ENCODE measurements at regions not wholly inside any gene's neighbourhood (a gene's known extent, or its start where the extent isn't known, plus 50 kb on each side); places are given as distances from the start of the nearest gene placed in this dataset.
"Not testable (repeated sequence)": the region's sequence is repeated elsewhere in the genome, so short reads cannot be mapped to it uniquely, and the experiment has no call there.

DNA sequence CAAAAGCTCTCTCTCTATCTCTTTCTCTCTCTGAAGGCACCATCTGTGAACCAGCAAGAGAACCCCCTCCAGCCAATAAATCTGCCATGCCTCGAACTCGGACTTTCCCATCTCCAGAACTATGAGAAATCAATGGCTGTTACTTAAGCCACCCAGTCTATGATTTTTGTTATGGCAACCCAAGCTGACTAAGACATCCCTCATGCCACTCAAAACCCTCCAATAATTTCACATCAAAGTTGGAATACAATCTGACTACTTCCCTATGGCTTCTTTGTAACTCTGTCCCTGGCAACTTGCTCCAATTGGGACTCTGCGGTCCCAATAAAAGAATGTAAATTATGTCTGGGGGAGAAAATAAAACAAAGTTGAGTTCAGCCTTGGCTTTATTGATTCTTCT is 265.7 kb downstream of the SHOX start:
- DNase-seq: no peak
- ATAC-seq: no peak
- H3K4me3 ChIP-seq: no peak overlapping the region
- no peaks in the 10 kb centered on the region for H3K36me3 ChIP-seq (replicated peaks in 1 of 2; ENCODE audit: insufficient read depth in 1 of 2, low read depth in 2 of 2)
- 47 to 50% methylated on average over 3 of the region's 3 CpGs for WGBS, 2 donors
- no peaks in the 10 kb centered on the region for H3K4me1 ChIP-seq
- no peaks in the 10 kb centered on the region for H3K27me3 ChIP-seq
- TF ChIP-seq CTCF (IDR thresholded peaks at IDR 0.05) (no peak), POLR2A (IDR thresholded peaks at IDR 0.05) (no peak)
- intact Hi-C loops (cut with DNase I): no loop called here
- peaks cover 0 to 5% (median 0%) of the 10 kb centered on the region in 3 donors for H3K9me3 ChIP-seq
- H3K27ac ChIP-seq: no peak overlapping the region

GRCh38 chrX:889966-890651 is 259.5 kb downstream of the SHOX start:
- H3K4me3 ChIP-seq: no peak overlapping the region
- ATAC-seq (no peak), DNase-seq (no peak)
- no peak for TF ChIP-seq CTCF (IDR thresholded peaks at IDR 0.05)
- no peak for TF ChIP-seq POLR2A (IDR thresholded peaks at IDR 0.05)
- H3K4me1 ChIP-seq: no peaks in the 10 kb centered on the region
- 53 to 68% methylated on average over 5 of the region's 5 CpGs for WGBS, 2 donors
- no peaks in the 10 kb centered on the region for H3K36me3 ChIP-seq (replicated peaks in 1 of 2; ENCODE audit: insufficient read depth in 1 of 2, low read depth in 2 of 2)
- intact Hi-C loops (cut with DNase I): no loop called here
- H3K9me3 ChIP-seq: peaks cover 0 to 5% (median 0%) of the 10 kb centered on the region in 3 donors
- no peak overlapping the region for H3K27ac ChIP-seq
- H3K27me3 ChIP-seq: no peaks in the 10 kb centered on the region

- H3K27me3 ChIP-seq; H3K9me3 ChIP-seq; DNase-seq; H3K27ac ChIP-seq; H3K36me3 ChIP-seq (replicated peaks in 1 of 2; ENCODE audit: insufficient read depth in 1 of 2, low read depth in 2 of 2); ATAC-seq; intact Hi-C loops (cut with DNase I); H3K4me1 ChIP-seq; H3K4me3 ChIP-seq: not testable (repeated sequence)
- WGBS, 2 donors: 81 to 83% methylated on average over 13 of the region's 13 CpGs
Observed at GRCh38 chrX:887724-888123, 257.1 kb downstream of the SHOX start.

- no peaks in the 10 kb centered on the region for H3K4me1 ChIP-seq
Observed at GRCh38 chrX:883588-883987, 253.0 kb downstream of the SHOX start.

GRCh38 chrX:879756-880698 is 249.4 kb downstream of the SHOX start:
- not testable (repeated sequence) for H3K9me3 ChIP-seq; H3K4me1 ChIP-seq; ATAC-seq; H3K27ac ChIP-seq; H3K4me3 ChIP-seq; DNase-seq; H3K27me3 ChIP-seq; H3K36me3 ChIP-seq (replicated peaks in 1 of 2; ENCODE audit: insufficient read depth in 1 of 2, low read depth in 2 of 2)
- WGBS, 2 donors: 40 to 43% methylated on average over 11 of the region's 11 CpGs
- intact Hi-C loops (cut with DNase I): loop anchor here (5.0 kb wide), 1 partner anchor 173 kb away; no protein-coding TSS in a partner anchor

More at GRCh38 chrX:883588-883987, 253.0 kb downstream of the SHOX start:
- no peaks in the 10 kb centered on the region for H3K36me3 ChIP-seq (replicated peaks in 1 of 2; ENCODE audit: insufficient read depth in 1 of 2, low read depth in 2 of 2)
- TF ChIP-seq POLR2A (IDR thresholded peaks at IDR 0.05): no peak
- TF ChIP-seq CTCF (IDR thresholded peaks at IDR 0.05): no peak
- no peak overlapping the region for H3K27ac ChIP-seq
- H3K27me3 ChIP-seq: no peaks in the 10 kb centered on the region
- ATAC-seq (no peak), DNase-seq (no peak)
- H3K9me3 ChIP-seq: no peaks in the 10 kb centered on the region
- intact Hi-C loops (cut with DNase I): no loop called here
- 31 to 39% methylated on average over 4 to 10 of the region's 10 CpGs for WGBS, 2 donors
- H3K4me3 ChIP-seq: no peak overlapping the region
